ENCODE measurements at regions not wholly inside any gene's neighbourhood (a gene's known extent, or its start where the extent isn't known, plus 50 kb on each side); places are given as distances from the start of the nearest gene placed in this dataset.

DNA sequence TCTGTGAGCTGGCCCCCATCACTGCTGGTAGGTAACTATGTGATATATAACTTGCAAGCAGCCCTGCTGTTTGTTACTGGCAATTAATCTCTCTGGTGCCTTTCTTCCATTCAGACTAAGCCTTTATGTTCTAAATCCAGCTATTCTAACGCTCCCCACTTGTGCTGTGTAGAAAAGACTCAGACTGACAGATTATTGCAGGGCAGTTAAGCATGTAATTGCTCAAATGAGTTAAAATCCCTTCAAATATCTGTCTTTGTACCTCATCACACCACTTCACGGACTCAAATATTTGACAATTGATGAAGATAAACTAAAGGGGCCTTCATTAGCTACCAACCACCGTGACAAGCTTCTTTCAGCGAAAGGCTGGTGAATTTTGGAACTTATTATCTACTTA, 416.2 kb downstream of the NR2F2 start:
- Histone ChIP-seq H3K79me2 (ENCODE audit: control insufficient read depth, insufficient read depth, low read length) (no peaks in the 10 kb centered on the region), H3K36me3 (ENCODE audit: control insufficient read depth in 2 of 2, extremely low read depth in 1 of 2, insufficient read depth in 2 of 2, low read length in 2 of 2) (no peaks in the 10 kb centered on the region), H3K27me3 (ENCODE audit: control insufficient read depth, extremely low read depth, insufficient read depth, low read length) (no peaks in the 10 kb centered on the region), H3K4me3 (ENCODE audit: control insufficient read depth in 2 of 3, extremely low read depth in 1 of 3, insufficient read depth in 2 of 3, low read depth in 1 of 3, low read length in 3 of 3) (no peak overlapping the region), H2AFZ (ENCODE audit: control insufficient read depth, low read length) (no peak overlapping the region), H3K9ac (ENCODE audit: control insufficient read depth, extremely low read depth, insufficient read depth, low read length) (no peak overlapping the region), H3K4me1 (ENCODE audit: control insufficient read depth, extremely low read depth, insufficient read depth, low read length) (no peaks in the 10 kb centered on the region), H3K9me3 (ENCODE audit: control insufficient read depth, low read depth, low read length) (no peaks in the 10 kb centered on the region), H3K27ac (ENCODE audit: control insufficient read depth, insufficient read depth, low read length) (no peak overlapping the region), H4K20me1 (ENCODE audit: control insufficient read depth, extremely low read depth, insufficient read depth, low read length) (no peaks in the 10 kb centered on the region), H3K9me1 (ENCODE audit: control insufficient read depth, extremely low read depth, insufficient read depth, low read length) (no peaks in the 10 kb centered on the region), H3K4me2 (ENCODE audit: control insufficient read depth, extremely low read depth, insufficient read depth, low read depth, low read length) (no peak overlapping the region)
- no peak for FAIRE-seq
- no peak for DNase-seq (ENCODE audit: low read depth, low spot score)
- dilution Hi-C loops (cut with MboI; ENCODE audit: extremely low pct_ligation_motif_present, low sequenced_read_pairs): no loop called here
- TF ChIP-seq EZH2 (IDR thresholded peaks at IDR 0.05; ENCODE audit: low read length): no peak
- no peak for TF ChIP-seq CTCF (optimal IDR thresholded peaks at IDR 0.05 in 1 of 3, IDR thresholded peaks at IDR 0.05 in 1 of 3, conservative IDR thresholded peaks at IDR 0.05 in 1 of 3; ENCODE audit: extremely low read depth in 1 of 3, insufficient read depth in 2 of 3, low read length in 3 of 3)

GRCh38 chr15:96747291-96747690, 416.8 kb downstream of the NR2F2 start:
- no peak for FAIRE-seq
- TF ChIP-seq CTCF (optimal IDR thresholded peaks at IDR 0.05 in 1 of 3, IDR thresholded peaks at IDR 0.05 in 1 of 3, conservative IDR thresholded peaks at IDR 0.05 in 1 of 3; ENCODE audit: extremely low read depth in 1 of 3, insufficient read depth in 2 of 3, low read length in 3 of 3): no peak
- no peak for TF ChIP-seq EZH2 (IDR thresholded peaks at IDR 0.05; ENCODE audit: low read length)

More at GRCh38 chr15:96747291-96747690, 416.8 kb downstream of the NR2F2 start:
- Histone ChIP-seq H3K4me1 (ENCODE audit: control insufficient read depth, extremely low read depth, insufficient read depth, low read length) (no peaks in the 10 kb centered on the region), H3K9me1 (ENCODE audit: control insufficient read depth, extremely low read depth, insufficient read depth, low read length) (no peaks in the 10 kb centered on the region), H3K27ac (ENCODE audit: control insufficient read depth, insufficient read depth, low read length) (no peak overlapping the region), H3K79me2 (ENCODE audit: control insufficient read depth, insufficient read depth, low read length) (no peaks in the 10 kb centered on the region), H3K4me3 (ENCODE audit: control insufficient read depth in 2 of 3, extremely low read depth in 1 of 3, insufficient read depth in 2 of 3, low read depth in 1 of 3, low read length in 3 of 3) (no peak overlapping the region), H4K20me1 (ENCODE audit: control insufficient read depth, extremely low read depth, insufficient read depth, low read length) (no peaks in the 10 kb centered on the region), H3K4me2 (ENCODE audit: control insufficient read depth, extremely low read depth, insufficient read depth, low read depth, low read length) (no peak overlapping the region), H3K9me3 (ENCODE audit: control insufficient read depth, low read depth, low read length) (no peaks in the 10 kb centered on the region), H2AFZ (ENCODE audit: control insufficient read depth, low read length) (no peak overlapping the region), H3K9ac (ENCODE audit: control insufficient read depth, extremely low read depth, insufficient read depth, low read length) (no peak overlapping the region), H3K27me3 (ENCODE audit: control insufficient read depth, extremely low read depth, insufficient read depth, low read length) (no peaks in the 10 kb centered on the region), H3K36me3 (ENCODE audit: control insufficient read depth in 2 of 2, extremely low read depth in 1 of 2, insufficient read depth in 2 of 2, low read length in 2 of 2) (no peaks in the 10 kb centered on the region)
- dilution Hi-C loops (cut with MboI; ENCODE audit: extremely low pct_ligation_motif_present, low sequenced_read_pairs): no loop called here
- no peak for DNase-seq (ENCODE audit: low read depth, low spot score)
